HEK293 (cell line): ENCODE measurements at regions not wholly inside any gene's neighbourhood (a gene's known extent, or its start where the extent isn't known, plus 50 kb on each side); places are given as distances from the start of the nearest gene placed in this dataset.
A peak's percentile ranks its signal among the peaks of the same experiment; 100 is the strongest.

ENCODE experiments used
- GLIS1 ChIP-seq: fragments of 450-650 bp; formaldehyde crosslinking; IDR thresholded peaks from 2 replicates; pipeline ENCODE4 v1.5.1; 2016; ENCODE audit warnings: missing biosample characterization, missing genetic modification characterization
- MEIS1 ChIP-seq: sonication (generic); formaldehyde crosslinking; IDR thresholded peaks from 2 replicates; pipeline ENCODE4 v1.8.1; 2022; ENCODE audit warnings: missing genetic modification reagents, mild to moderate bottlenecking, borderline replicate concordance
- OSR2 ChIP-seq: fragments of 450-650 bp; formaldehyde crosslinking; IDR thresholded peaks from 2 replicates; pipeline ENCODE4 v1.5.1; 2016; ENCODE audit warnings: missing biosample characterization, missing genetic modification characterization
- PRDM10 ChIP-seq: fragments of 450-650 bp; formaldehyde crosslinking; IDR thresholded peaks from 2 replicates; pipeline ENCODE4 v1.5.1; 2016; ENCODE audit warnings: missing biosample characterization, missing genetic modification characterization
- PRDM4 ChIP-seq: fragments of 450-650 bp; formaldehyde crosslinking; IDR thresholded peaks from 2 replicates; pipeline ENCODE4 v1.5.1; 2017; ENCODE audit warnings: missing biosample characterization, missing genetic modification characterization
- PRDM6 ChIP-seq: fragments of 450-650 bp; formaldehyde crosslinking; IDR thresholded peaks from 2 replicates; pipeline ENCODE4 v1.5.1; 2017; ENCODE audit warnings: missing biosample characterization, missing genetic modification characterization
- RBAK ChIP-seq: fragments of 450-650 bp; formaldehyde crosslinking; IDR thresholded peaks from 2 replicates; pipeline ENCODE4 v1.5.1; 2016; ENCODE audit warnings: missing biosample characterization, missing genetic modification characterization
- SP7 ChIP-seq: fragments of 450-650 bp; formaldehyde crosslinking; IDR thresholded peaks from 2 replicates; pipeline ENCODE4 v1.5.1; 2016; ENCODE audit warnings: missing biosample characterization, missing genetic modification characterization
- WT1 ChIP-seq: fragments of 450-650 bp; formaldehyde crosslinking; IDR thresholded peaks from 2 replicates; pipeline ENCODE4 v1.5.1; 2016; ENCODE audit warnings: missing biosample characterization, missing genetic modification characterization
- ZBTB21 ChIP-seq: fragments of 450-650 bp; formaldehyde crosslinking; IDR thresholded peaks from 2 replicates; pipeline ENCODE4 v1.5.1; 2017; ENCODE audit warnings: missing biosample characterization, missing genetic modification characterization
- ZBTB7A ChIP-seq: fragments of 450-650 bp; formaldehyde crosslinking; IDR thresholded peaks from 2 replicates; pipeline ENCODE4 v1.5.1; 2016; ENCODE audit warnings: low read depth, missing biosample characterization, missing genetic modification characterization
- ZEB2 ChIP-seq: fragments of 450-650 bp; formaldehyde crosslinking; IDR thresholded peaks from 2 replicates; pipeline ENCODE4 v1.5.1; 2016; ENCODE audit warnings: missing biosample characterization, missing genetic modification characterization
- ZNF335 ChIP-seq: fragments of 450-650 bp; formaldehyde crosslinking; conservative IDR thresholded peaks from 2 replicates; pipeline ENCODE4 v1.5.1; 2016; ENCODE audit warnings: missing biosample characterization, missing genetic modification characterization
- ZNF362 ChIP-seq: fragments of 450-650 bp; formaldehyde crosslinking; IDR thresholded peaks from 2 replicates; pipeline ENCODE4 v1.5.1; 2016; ENCODE audit warnings: missing biosample characterization, missing genetic modification characterization
- ZNF426 ChIP-seq: fragments of 450-650 bp; formaldehyde crosslinking; IDR thresholded peaks from 2 replicates; pipeline ENCODE4 v1.5.1; 2017; ENCODE audit warnings: missing biosample characterization, missing genetic modification characterization, mild to moderate bottlenecking, inconsistent platforms, moderate library complexity
- ZNF473 ChIP-seq: fragments of 450-650 bp; formaldehyde crosslinking; IDR thresholded peaks from 2 replicates; pipeline ENCODE4 v1.5.1; 2017; ENCODE audit warnings: missing biosample characterization, missing genetic modification characterization
- ZNF488 ChIP-seq: fragments of 450-650 bp; formaldehyde crosslinking; IDR thresholded peaks from 2 replicates; pipeline ENCODE4 v1.5.1; 2016; ENCODE audit warnings: missing biosample characterization, missing genetic modification characterization
- ZNF530 ChIP-seq: fragments of 450-650 bp; formaldehyde crosslinking; IDR thresholded peaks from 2 replicates; pipeline ENCODE4 v1.5.1; 2016; ENCODE audit warnings: low read depth, missing biosample characterization, missing genetic modification characterization
- ZNF558 ChIP-seq: fragments of 450-650 bp; formaldehyde crosslinking; IDR thresholded peaks from 2 replicates; pipeline ENCODE4 v1.5.1; 2016; ENCODE audit warnings: missing biosample characterization, missing genetic modification characterization
- ZNF677 ChIP-seq: fragments of 450-650 bp; IDR thresholded peaks from 2 replicates; pipeline ENCODE4 v1.5.0; 2018; ENCODE audit warnings: missing biosample characterization, mild to moderate bottlenecking, missing genetic modification characterization, moderate library complexity
- ZNF837 ChIP-seq: fragments of 450-650 bp; formaldehyde crosslinking; IDR thresholded peaks from 2 replicates; pipeline ENCODE4 v1.5.1; 2016; ENCODE audit warnings: missing biosample characterization, missing genetic modification characterization

- TF ChIP-seq ZNF335 (peak; percentile 26; the same call in 1 of the 2 replicates), ZNF488 (no peak), OSR2 (tag by site-specific recombination) (peak; percentile 45; the same call in 1 of the 2 replicates), ZNF473 (tag by site-specific recombination) (no peak), ZBTB21 (tag by site-specific recombination) (no peak), ZNF362 (peak; percentile 52; the same call in 1 of the 2 replicates), ZNF837 (tag by site-specific recombination) (no peak), MEIS1 (CRISPR knock-in tag) (no peak), ZNF426 (tag by site-specific recombination) (no peak), ZEB2 (tag by site-specific recombination) (no peak), ZNF558 (tag by site-specific recombination) (no peak), RBAK (tag by site-specific recombination) (no peak), PRDM4 (tag by site-specific recombination) (peak; percentile 61; the same call in 1 of the 2 replicates), SP7 (tag by site-specific recombination) (peak; percentile 99), PRDM10 (tag by site-specific recombination) (0 out of 2 replicates have a peak, but pooled peaks have one; percentile 42), WT1 (tag by site-specific recombination) (peak; percentile 19; the same call in 1 of the 2 replicates), GLIS1 (tag by site-specific recombination) (peak; percentile 65), ZBTB7A (tag by site-specific recombination) (no peak), ZNF677 (tag by site-specific recombination) (no peak), ZNF530 (tag by site-specific recombination) (no peak), PRDM6 (peak; percentile 93)
Observed at GRCh38 chr2:149278161-149278871, 52.1 kb upstream of the LYPD6 start (continued).
